ENCODE measurements at regions not wholly inside any gene's neighbourhood (a gene's known extent, or its start where the extent isn't known, plus 50 kb on each side); places are given as distances from the start of the nearest gene placed in this dataset.

- no peak for TF ChIP-seq EZH2 (IDR thresholded peaks at IDR 0.05; ENCODE audit: borderline replicate concordance, low read length)
- no peak for TF ChIP-seq CTCF (IDR thresholded peaks at IDR 0.05; ENCODE audit: low read length)
Measured at GRCh38 chr4:170526471-170526870, 436.7 kb upstream of the AADAT start.

Measured in OCI-LY1 (cell line).